ENCODE measurements at regions not wholly inside any gene's neighbourhood (a gene's known extent, or its start where the extent isn't known, plus 50 kb on each side); places are given as distances from the start of the nearest gene placed in this dataset.

DNA sequence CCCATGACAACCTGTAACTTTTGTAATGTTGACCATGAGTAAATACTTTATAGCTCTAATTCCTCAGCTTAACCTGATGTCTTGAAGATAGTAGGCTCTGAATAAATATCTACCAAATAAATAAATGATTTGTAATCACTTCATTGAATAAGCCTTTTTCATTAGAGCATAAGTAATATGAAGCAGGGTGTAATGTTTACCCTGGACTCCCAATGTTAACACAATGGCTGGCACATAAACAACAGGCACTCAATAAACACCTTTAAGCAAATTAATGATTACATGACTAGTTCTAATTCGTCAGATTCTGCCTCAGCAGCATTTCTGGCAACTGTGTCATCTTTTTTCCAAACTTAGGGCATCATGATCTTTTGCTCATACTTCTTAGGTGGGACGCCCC lies 396.3 kb downstream of the LIG4 start:
- ChIA-PET CTCF (no interaction called here), POLR2A (no interaction called here)
- Mint-ChIP-seq H3K9me3 (ENCODE audit: insufficient read depth) (no peaks in the 10 kb centered on the region), H3K36me3 (ENCODE audit: low read depth) (no peaks in the 10 kb centered on the region), H3K4me1 (ENCODE audit: low read depth) (no peaks in the 10 kb centered on the region), H3K27ac (no peak overlapping the region), H3K27me3 (ENCODE audit: low read depth) (no peaks in the 10 kb centered on the region), H3K4me3 (no peak overlapping the region)
- no peak for DNase-seq
- no peak for ATAC-seq

DNA sequence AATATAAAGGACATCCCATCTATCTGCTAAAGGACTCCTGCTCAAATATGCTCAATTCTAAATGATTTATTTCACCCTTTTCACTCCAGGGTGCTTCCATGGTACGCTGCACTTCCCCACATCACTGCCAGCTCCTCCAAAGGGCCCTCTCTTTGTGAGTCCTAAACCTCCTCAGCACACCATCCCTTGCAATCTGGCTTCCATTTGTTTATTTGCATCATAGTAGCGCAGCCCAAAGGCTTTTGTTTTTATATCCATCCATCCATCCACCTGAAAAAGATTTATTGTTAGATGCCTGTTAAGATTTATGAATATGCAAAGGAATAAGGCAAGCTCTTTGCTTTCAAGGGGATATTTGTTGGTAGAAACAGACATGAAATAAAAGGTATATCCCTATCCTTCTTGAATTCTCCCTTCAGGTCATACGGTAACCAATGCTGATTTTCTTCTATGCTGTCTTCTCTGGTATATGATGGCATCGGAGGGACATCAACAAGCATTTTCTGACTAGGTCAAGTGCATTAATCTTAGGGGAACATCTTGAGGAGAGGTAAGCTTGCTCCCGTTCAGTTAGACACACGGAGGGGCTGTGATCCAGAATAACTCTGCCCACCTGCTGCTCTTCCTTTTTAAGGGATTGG lies 397.6 kb downstream of the LIG4 start:
- Mint-ChIP-seq H3K36me3 (ENCODE audit: low read depth) (no peaks in the 10 kb centered on the region), H3K4me3 (no peak overlapping the region), H3K4me1 (ENCODE audit: low read depth) (no peaks in the 10 kb centered on the region), H3K27ac (no peak overlapping the region), H3K9me3 (ENCODE audit: insufficient read depth) (no peaks in the 10 kb centered on the region), H3K27me3 (ENCODE audit: low read depth) (no peaks in the 10 kb centered on the region)
- no peak for ATAC-seq
- no peak for DNase-seq
- ChIA-PET POLR2A (no interaction called here), CTCF (no interaction called here)

DNA sequence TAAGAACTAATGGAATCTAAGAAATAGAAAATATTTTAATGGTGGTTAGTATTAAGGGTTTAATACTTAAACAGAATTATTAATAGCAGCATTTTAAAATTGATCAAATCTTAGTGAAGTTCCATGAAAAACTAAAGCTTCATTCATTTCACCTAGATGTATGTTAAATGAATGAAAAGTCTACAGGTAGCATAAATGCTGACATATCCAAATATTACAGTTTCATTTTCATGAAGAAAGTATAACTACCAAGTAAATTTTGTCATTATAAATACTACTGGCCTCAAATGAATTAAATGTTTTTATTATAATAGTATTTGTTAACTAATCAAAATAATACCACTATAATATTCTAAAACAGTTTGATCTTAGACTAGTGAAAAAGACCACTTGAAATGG lies 403.3 kb downstream of the LIG4 start:
- no peaks in the 10 kb centered on the region for H3K36me3 Mint-ChIP-seq (ENCODE audit: low read depth)
- H3K9me3 Mint-ChIP-seq (ENCODE audit: insufficient read depth) = no peaks in the 10 kb centered on the region
- ChIA-PET POLR2A (no interaction called here), CTCF (no interaction called here)
- no peak overlapping the region for H3K27ac Mint-ChIP-seq
- no peaks in the 10 kb centered on the region for H3K27me3 Mint-ChIP-seq (ENCODE audit: low read depth)
- no peaks in the 10 kb centered on the region for H3K4me1 Mint-ChIP-seq (ENCODE audit: low read depth)
- ATAC-seq (no peak), DNase-seq (no peak)
- H3K4me3 Mint-ChIP-seq = no peak overlapping the region

DNA sequence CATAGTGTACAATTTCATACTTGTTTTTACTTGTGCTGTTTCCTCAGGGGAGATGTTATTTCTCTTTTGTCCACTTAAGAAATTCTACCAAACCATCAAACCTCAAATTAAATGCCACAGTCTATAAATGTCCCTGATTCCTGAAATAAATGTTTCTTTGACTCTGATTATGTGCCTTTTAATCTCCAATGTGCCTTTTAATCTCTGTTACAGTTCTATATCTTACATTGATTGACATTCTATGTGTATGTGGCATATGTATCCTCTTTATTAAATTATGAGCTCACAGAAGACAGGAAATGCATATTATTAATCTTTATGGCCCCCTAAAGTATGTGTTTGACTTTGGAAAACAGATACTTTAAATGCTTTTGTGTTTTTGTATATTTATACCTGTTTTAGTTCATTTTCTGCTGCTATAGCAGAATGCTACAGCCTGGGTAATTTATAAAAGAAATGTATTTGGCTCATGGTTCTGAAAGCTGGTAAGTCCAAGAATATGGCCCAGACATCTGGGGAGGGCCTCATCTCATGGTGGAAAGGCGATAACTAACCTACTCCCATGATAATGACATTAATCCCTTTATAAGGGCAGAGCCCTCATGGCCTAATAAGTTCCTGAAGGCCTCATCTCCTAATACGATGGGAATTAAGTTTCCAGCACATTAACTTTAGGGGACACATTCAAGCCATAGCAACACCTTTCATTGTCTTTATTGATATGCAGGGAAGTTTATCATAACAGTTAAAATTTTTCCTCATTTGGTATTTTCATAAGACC lies 403.9 kb downstream of the LIG4 start:
- H3K27me3 Mint-ChIP-seq (ENCODE audit: low read depth) = no peaks in the 10 kb centered on the region
- ChIA-PET POLR2A (no interaction called here), CTCF (no interaction called here)
- H3K4me1 Mint-ChIP-seq (ENCODE audit: low read depth) = no peaks in the 10 kb centered on the region
- no peak overlapping the region for H3K27ac Mint-ChIP-seq
- H3K36me3 Mint-ChIP-seq (ENCODE audit: low read depth) = no peaks in the 10 kb centered on the region
- no peaks in the 10 kb centered on the region for H3K9me3 Mint-ChIP-seq (ENCODE audit: insufficient read depth)
- ATAC-seq (no peak), DNase-seq (no peak)
- H3K4me3 Mint-ChIP-seq = no peak overlapping the region

DNA sequence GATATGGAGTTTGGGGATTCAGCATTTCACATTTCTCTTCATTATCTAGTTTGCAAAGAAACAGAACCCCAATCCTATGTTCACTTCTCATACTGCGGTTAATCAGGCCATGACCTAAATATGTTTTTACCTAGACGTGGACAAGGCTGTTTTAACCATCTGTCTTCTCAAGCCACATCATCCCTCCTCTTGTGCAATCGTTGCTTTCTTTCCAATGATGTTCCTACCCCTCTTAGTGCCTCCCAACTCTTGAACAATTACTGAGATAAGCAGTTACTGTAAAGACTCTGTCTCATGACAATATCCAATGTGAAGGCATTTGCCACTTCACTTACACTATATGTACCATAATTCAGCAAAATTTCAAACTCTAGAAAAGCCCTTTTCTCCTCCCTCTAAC lies 406.2 kb downstream of the LIG4 start:
- no peaks in the 10 kb centered on the region for H3K27me3 Mint-ChIP-seq (ENCODE audit: low read depth)
- no peak overlapping the region for H3K4me3 Mint-ChIP-seq
- CTCF ChIA-PET = no interaction called here
- DNase-seq (no peak), ATAC-seq (no peak)
- POLR2A ChIA-PET = no interaction called here
- H3K36me3 Mint-ChIP-seq (ENCODE audit: low read depth) = no peaks in the 10 kb centered on the region
- H3K4me1 Mint-ChIP-seq (ENCODE audit: low read depth) = no peaks in the 10 kb centered on the region
- no peak overlapping the region for H3K27ac Mint-ChIP-seq
- no peaks in the 10 kb centered on the region for H3K9me3 Mint-ChIP-seq (ENCODE audit: insufficient read depth)

DNA sequence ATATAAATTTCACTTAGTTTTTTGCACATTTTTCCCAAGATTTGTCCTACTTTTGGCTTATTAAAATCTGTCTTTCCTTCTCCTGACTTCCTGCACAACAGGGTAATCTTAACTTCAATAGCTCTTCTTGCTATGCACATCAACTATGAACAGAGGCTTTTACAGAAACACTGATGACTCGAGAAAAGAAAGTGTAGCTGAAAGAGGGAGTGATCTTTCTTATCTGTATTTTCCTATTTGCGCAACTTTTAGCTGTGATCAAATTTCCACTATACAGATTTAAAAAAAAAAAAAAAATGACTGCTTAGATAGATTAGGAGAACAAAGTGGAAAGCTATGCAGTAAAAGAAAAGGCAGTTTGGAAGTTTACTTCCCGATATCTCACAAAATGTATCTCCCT lies 406.9 kb downstream of the LIG4 start:
- no peaks in the 10 kb centered on the region for H3K9me3 Mint-ChIP-seq (ENCODE audit: insufficient read depth)
- no peak overlapping the region for H3K27ac Mint-ChIP-seq
- ChIA-PET CTCF (no interaction called here), POLR2A (no interaction called here)
- ATAC-seq (no peak), DNase-seq (no peak)
- H3K4me1 Mint-ChIP-seq (ENCODE audit: low read depth) = no peaks in the 10 kb centered on the region
- no peak overlapping the region for H3K4me3 Mint-ChIP-seq
- H3K36me3 Mint-ChIP-seq (ENCODE audit: low read depth) = no peaks in the 10 kb centered on the region
- H3K27me3 Mint-ChIP-seq (ENCODE audit: low read depth) = no peaks in the 10 kb centered on the region

DNA sequence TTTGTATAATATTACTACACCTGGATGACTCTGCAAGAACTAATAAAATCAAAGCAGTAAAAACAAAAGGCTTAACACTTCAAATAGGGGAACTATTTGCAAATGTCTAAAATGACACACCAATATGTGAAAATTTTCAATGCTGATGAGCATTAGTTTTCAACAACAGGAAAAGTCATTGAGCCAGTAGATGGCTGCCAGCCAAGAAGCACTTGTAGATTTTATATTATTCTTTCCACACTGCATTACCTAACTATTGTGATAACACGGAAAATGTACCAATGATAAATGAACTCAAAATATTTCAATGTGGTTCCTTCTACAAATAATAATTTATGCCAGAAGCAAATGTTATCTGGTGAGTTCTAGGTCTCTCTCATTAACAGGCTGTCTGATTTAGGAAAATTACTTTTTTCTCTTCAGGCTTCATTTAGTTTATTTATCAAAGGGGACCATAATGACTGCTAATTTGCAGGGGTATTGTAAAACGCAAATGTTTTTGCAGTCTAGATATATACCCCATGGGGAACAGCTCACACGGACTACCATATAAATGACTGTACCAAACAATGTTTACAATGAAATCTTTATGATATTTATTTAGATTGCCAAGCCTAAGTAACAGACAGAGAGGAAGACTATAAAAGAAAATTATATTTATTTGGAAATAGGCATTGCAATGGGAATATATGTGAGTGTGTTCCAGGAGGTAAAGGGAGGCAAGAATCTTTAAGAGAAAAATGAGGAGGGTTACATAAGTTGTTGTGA lies 407.8 kb downstream of the LIG4 start:
- POLR2A ChIA-PET = no interaction called here
- Mint-ChIP-seq H3K4me1 (ENCODE audit: low read depth) (no peaks in the 10 kb centered on the region), H3K36me3 (ENCODE audit: low read depth) (no peaks in the 10 kb centered on the region), H3K9me3 (ENCODE audit: insufficient read depth) (no peaks in the 10 kb centered on the region), H3K27me3 (ENCODE audit: low read depth) (no peaks in the 10 kb centered on the region), H3K27ac (no peak overlapping the region), H3K4me3 (no peak overlapping the region)
- DNase-seq (no peak), ATAC-seq (no peak)
- CTCF ChIA-PET = no interaction called here

DNA sequence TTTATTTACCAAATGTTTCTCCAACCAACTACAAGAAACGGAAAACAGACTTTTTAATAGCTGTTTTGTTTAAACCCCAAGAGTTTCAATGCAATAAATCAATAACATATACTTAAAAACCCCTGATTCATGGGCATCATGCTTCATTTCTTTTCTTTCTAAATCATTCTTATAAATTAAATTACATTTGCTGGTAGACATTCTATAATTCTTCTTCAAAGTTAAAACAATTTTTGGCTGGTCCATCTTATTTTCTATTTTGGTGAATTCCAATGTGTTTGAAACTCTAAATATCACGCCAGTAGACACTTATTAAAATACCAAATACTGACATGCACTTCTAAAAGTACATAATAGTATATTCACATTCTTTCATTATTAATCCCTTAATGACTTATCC lies 408.6 kb downstream of the LIG4 start:
- Mint-ChIP-seq H3K36me3 (ENCODE audit: low read depth) (no peaks in the 10 kb centered on the region), H3K27ac (no peak overlapping the region), H3K27me3 (ENCODE audit: low read depth) (no peaks in the 10 kb centered on the region), H3K4me1 (ENCODE audit: low read depth) (no peaks in the 10 kb centered on the region), H3K4me3 (no peak overlapping the region), H3K9me3 (ENCODE audit: insufficient read depth) (no peaks in the 10 kb centered on the region)
- ChIA-PET POLR2A (no interaction called here), CTCF (no interaction called here)
- no peak for ATAC-seq
- no peak for DNase-seq

DNA sequence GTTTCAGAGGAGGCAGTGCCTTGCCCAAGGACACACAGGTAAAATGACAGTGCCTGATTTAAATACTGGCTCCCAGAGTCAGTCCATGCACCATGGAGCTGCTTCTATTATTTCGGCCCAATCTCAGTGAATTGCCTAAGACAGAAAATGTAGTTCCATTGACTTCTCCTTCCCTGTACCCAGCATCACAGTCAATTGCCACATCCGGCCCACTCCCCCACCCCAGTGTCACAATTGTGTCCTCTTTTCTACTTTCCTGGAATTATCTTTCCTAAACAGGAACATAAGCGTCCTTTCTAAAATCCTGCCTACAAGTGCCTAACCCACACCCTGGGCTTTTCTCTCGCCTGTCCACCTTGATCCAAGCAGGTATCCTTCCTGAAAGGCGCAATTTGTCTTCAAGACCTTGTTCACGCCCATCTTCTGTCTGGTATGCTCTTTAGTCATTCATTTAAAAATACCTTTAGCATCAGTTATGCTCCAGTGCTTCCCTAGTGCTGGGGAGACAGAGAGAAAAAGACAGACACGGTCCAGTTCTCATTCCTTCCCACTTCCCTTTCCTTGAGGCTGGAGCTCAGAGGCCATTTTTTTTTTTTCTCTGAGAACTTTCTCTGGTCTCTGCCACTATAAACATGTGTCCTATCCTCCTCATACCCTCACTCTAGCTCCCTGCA lies 411.4 kb downstream of the LIG4 start:
- Mint-ChIP-seq H3K4me3 (no peak overlapping the region), H3K27me3 (ENCODE audit: low read depth) (no peaks in the 10 kb centered on the region), H3K27ac (no peak overlapping the region), H3K4me1 (ENCODE audit: low read depth) (no peaks in the 10 kb centered on the region), H3K36me3 (ENCODE audit: low read depth) (no peaks in the 10 kb centered on the region), H3K9me3 (ENCODE audit: insufficient read depth) (no peaks in the 10 kb centered on the region)
- POLR2A ChIA-PET = no interaction called here
- ATAC-seq (no peak), DNase-seq (no peak)
- CTCF ChIA-PET = no interaction called here

DNA sequence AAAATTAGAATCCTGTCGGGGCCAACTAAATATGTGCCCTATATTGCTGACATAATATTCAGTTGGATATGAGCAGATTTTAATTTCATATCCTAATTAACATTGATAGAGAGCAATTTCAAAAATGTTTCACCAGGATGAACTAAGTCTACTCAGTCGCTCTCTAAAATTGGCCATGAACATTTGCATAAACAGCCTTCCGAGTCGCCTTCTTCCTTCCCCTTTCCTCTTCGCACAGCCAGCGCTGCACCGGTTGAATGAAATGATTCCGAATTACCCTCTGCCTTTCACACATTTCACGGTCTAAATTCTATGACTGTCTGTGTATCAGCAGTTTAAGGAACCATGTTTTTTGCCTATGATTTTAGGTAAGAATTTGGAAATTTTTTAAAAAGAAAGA lies 413.7 kb downstream of the LIG4 start:
- Mint-ChIP-seq H3K27me3 (ENCODE audit: low read depth) (no peaks in the 10 kb centered on the region), H3K27ac (no peak overlapping the region), H3K4me3 (no peak overlapping the region), H3K36me3 (ENCODE audit: low read depth) (no peaks in the 10 kb centered on the region), H3K4me1 (ENCODE audit: low read depth) (no peaks in the 10 kb centered on the region), H3K9me3 (ENCODE audit: insufficient read depth) (peaks cover 4% of the 10 kb centered on the region)
- POLR2A ChIA-PET = no interaction called here
- CTCF ChIA-PET = no interaction called here
- ATAC-seq (no peak), DNase-seq (no peak)

DNA sequence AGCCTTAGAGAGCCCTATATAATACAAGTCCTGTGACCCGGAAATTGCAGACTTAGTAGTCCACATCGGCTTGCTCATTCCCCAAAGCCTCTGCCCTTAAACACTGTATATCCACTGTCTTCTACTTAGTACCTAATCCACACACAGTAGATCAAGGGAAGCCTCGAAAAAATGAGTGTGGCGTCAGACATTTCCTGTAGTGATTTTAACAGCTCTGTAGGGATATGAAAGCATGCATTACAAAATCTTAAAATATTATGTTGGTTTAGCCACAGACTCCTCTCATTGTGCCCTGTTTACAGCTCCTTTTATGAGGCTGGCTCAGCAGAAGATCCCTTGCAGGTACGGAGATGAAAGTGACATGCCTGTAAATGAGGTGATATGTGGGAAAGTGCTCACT lies 416.3 kb downstream of the LIG4 start:
- ChIA-PET POLR2A (no interaction called here), CTCF (no interaction called here)
- no peak overlapping the region for H3K27ac Mint-ChIP-seq

DNA sequence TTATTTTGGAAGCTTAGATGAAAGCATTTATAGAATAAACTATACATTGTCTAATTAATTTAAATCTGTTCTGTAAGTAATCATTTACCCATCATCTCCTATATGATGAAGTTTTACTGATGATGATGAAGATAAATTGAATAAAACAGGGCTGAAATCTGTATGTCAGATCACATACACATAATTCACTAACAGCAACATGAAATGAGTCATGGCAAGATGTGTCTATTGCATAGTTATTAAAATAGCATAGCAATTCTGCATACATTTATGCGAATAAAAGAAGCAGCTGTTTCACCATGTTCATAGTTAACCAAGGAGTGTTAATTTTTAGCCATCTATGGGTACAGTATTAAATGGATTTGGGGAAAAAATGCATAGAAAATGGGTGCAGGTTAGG lies 424.9 kb downstream of the LIG4 start:
- CTCF ChIA-PET = no interaction called here
- Mint-ChIP-seq H3K4me3 (no peak overlapping the region), H3K36me3 (ENCODE audit: low read depth) (no peaks in the 10 kb centered on the region), H3K9me3 (ENCODE audit: insufficient read depth) (peaks cover 5% of the 10 kb centered on the region), H3K4me1 (ENCODE audit: low read depth) (no peaks in the 10 kb centered on the region), H3K27ac (no peak overlapping the region), H3K27me3 (ENCODE audit: low read depth) (no peaks in the 10 kb centered on the region)
- ATAC-seq (no peak), DNase-seq (no peak)
- POLR2A ChIA-PET = no interaction called here

More for the DNA sequence above, 416.3 kb downstream of the LIG4 start:
- Mint-ChIP-seq H3K9me3 (ENCODE audit: insufficient read depth) (peaks cover 4% of the 10 kb centered on the region), H3K27me3 (ENCODE audit: low read depth) (no peaks in the 10 kb centered on the region), H3K4me1 (ENCODE audit: low read depth) (no peaks in the 10 kb centered on the region), H3K36me3 (ENCODE audit: low read depth) (no peaks in the 10 kb centered on the region), H3K4me3 (no peak overlapping the region)
- ATAC-seq = no peak
- DNase-seq = no peak
